MCF 10A (cell line): ENCODE measurements at regions not wholly inside any gene's neighbourhood (a gene's known extent, or its start where the extent isn't known, plus 50 kb on each side); places are given as distances from the start of the nearest gene placed in this dataset.
"Not testable (repeated sequence)": the region's sequence is repeated elsewhere in the genome, so short reads cannot be mapped to it uniquely, and the experiment has no call there.

ENCODE experiments used
- BruUV-seq: library from RNA; stranded (reverse); fragments of 400-500 nt; replicated peaks from 2 replicates; lab custom pipeline; 2021; lab: Mats Ljungman, UMichigan
- CTCF ChIA-PET: fragments of 300-600 bp; sonication (Branson Sonifier 250); formaldehyde crosslinking; extraction: SDS; loops from one replicate; lab custom pipeline; 2021; ENCODE audit warnings: antibody characterized with exemption, inconsistent platforms; lab: Yijun Ruan, JAX
- POLR2A ChIA-PET: fragments of 300-600, 350-650 bp; sonication (Branson Sonifier 250); formaldehyde crosslinking; extraction: SDS; loops from one replicate; lab custom pipeline; 2020; ENCODE audit warnings: antibody characterized with exemption, inconsistent platforms; lab: Yijun Ruan, JAX
- DNase-seq: peaks from one replicate; pipeline ENCODE4 v3.0.0-alpha.2; 2018; ENCODE audit not compliant: unreplicated experiment
- H3K27ac Mint-ChIP-seq: one replicate; pipeline ENCODE4 v1.8.0; 2022; ENCODE audit warnings: mild to moderate bottlenecking, low read depth, mixed read lengths; ENCODE audit not compliant: unreplicated experiment
- H3K27me3 Mint-ChIP-seq: one replicate; pipeline ENCODE4 v1.8.0; 2022; ENCODE audit warnings: mixed read lengths; ENCODE audit not compliant: insufficient read depth, unreplicated experiment
- H3K36me3 Mint-ChIP-seq: one replicate; pipeline ENCODE4 v1.8.0; 2022; ENCODE audit warnings: mild to moderate bottlenecking, moderate library complexity, mixed read lengths; ENCODE audit not compliant: insufficient read depth, unreplicated experiment
- H3K4me1 Mint-ChIP-seq: one replicate; pipeline ENCODE4 v1.8.0; 2022; ENCODE audit warnings: mixed read lengths; ENCODE audit not compliant: insufficient read depth, unreplicated experiment
- H3K4me3 Mint-ChIP-seq: one replicate; pipeline ENCODE4 v1.8.0; 2022; ENCODE audit warnings: mild to moderate bottlenecking, moderate library complexity, mixed read lengths; ENCODE audit not compliant: unreplicated experiment
- H3K9me3 Mint-ChIP-seq: one replicate; pipeline ENCODE4 v1.8.0; 2022; ENCODE audit warnings: mixed read lengths; ENCODE audit not compliant: unreplicated experiment
- intact Hi-C: fragments of 100-400 bp; cut with micrococcal nuclease; formaldehyde crosslinking; loops from 2 replicates; pipeline ENCODE4 v1.14.1; 2022
- TF ChIP-seq, protein P1 (sequence below): fragments of 200-600 bp; IDR thresholded peaks from one replicate; pipeline ENCODE4 v1.8.0; 2022; ENCODE audit warnings: antibody characterized with exemption, mild to moderate bottlenecking; ENCODE audit not compliant: unreplicated experiment

- Mint-ChIP-seq H3K9me3 (peaks cover 7% of the 10 kb centered on the region), H3K27me3 (peaks cover 17% of the 10 kb centered on the region), H3K36me3 (no peaks in the 10 kb centered on the region), H3K27ac (no peak overlapping the region), H3K4me1 (no peaks in the 10 kb centered on the region), H3K4me3 (no peak overlapping the region)
- ChIA-PET POLR2A (interaction anchor here (0.5 kb wide), 1 partner anchor 149 kb away, joined by 3 read pairs; no protein-coding TSS in a partner anchor), CTCF (interaction anchor here (0.7 kb wide), 1 partner anchor 37 kb away, joined by 5 read pairs; no protein-coding TSS in a partner anchor)
- intact Hi-C loops: no loop called here
- BruUV-seq: no TSS peak
- TF ChIP-seq, protein P1, sequence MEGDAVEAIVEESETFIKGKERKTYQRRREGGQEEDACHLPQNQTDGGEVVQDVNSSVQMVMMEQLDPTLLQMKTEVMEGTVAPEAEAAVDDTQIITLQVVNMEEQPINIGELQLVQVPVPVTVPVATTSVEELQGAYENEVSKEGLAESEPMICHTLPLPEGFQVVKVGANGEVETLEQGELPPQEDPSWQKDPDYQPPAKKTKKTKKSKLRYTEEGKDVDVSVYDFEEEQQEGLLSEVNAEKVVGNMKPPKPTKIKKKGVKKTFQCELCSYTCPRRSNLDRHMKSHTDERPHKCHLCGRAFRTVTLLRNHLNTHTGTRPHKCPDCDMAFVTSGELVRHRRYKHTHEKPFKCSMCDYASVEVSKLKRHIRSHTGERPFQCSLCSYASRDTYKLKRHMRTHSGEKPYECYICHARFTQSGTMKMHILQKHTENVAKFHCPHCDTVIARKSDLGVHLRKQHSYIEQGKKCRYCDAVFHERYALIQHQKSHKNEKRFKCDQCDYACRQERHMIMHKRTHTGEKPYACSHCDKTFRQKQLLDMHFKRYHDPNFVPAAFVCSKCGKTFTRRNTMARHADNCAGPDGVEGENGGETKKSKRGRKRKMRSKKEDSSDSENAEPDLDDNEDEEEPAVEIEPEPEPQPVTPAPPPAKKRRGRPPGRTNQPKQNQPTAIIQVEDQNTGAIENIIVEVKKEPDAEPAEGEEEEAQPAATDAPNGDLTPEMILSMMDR: no peak
- no peak for DNase-seq
Measured at GRCh38 chr10:121138112-121138860, 287.1 kb downstream of the WDR11 start.

DNA sequence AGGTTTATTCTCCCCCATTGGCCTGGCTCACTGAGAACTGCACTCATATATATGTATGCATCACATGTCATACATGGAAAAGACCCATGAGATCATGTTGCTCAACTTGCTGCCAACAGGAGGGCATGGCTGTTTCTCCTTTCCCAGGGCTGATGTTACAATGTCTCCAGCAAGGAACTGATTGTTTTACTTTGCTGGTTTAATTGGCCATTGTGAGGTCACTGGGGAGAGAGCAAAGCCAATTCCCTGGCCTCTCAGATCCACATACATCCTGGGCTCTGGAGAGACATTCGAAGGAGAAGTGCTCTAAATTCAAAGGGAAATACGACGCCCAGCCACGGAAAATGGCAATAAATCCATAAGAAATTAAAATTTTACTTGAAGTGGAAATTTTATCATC lies 287.8 kb downstream of the WDR11 start:
- Mint-ChIP-seq H3K9me3 (peaks cover 8% of the 10 kb centered on the region), H3K4me3 (no peak overlapping the region), H3K27ac (no peak overlapping the region), H3K27me3 (peaks cover 11% of the 10 kb centered on the region), H3K36me3 (no peaks in the 10 kb centered on the region), H3K4me1 (no peaks in the 10 kb centered on the region)
- TF ChIP-seq, protein P1: no peak
- DNase-seq: no peak
- BruUV-seq: no TSS peak
- ChIA-PET POLR2A (no interaction called here), CTCF (interaction anchor here (0.6 kb wide), 2 partner anchors 20 to 133 kb away, joined by 3 to 4 read pairs; no protein-coding TSS in a partner anchor)
- intact Hi-C loops: no loop called here

DNA sequence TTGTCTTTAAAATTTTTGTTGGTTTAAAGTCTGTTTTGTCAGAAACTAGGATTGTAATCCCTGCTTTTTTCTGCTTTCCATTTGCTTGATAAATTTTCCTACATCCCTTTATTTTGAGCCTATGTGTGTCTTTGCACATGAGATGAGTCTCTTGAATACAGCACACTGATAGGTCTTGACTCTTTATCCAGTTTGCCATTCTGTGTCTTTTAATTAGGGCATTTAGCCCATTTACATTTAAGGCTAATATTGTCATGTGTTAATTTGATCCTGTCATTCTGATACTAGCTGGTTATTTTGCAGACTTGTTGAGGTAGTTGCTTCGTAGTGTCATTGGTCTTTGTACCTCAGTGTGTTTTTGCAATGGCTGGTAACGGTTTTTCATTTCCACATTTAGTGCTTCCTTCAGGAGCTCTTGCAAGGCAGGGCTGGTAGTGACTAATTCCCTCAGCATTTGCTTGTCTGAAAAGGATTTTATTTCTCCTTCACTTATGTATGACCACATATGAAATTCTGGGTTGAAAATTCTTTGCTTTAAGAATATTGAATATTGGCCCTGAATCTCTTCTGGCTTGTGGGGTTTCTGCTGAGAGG lies 294.7 kb downstream of the WDR11 start:
- peaks cover 34% of the 10 kb centered on the region for H3K9me3 Mint-ChIP-seq
- H3K27me3 Mint-ChIP-seq, DNase-seq, BruUV-seq, H3K36me3 Mint-ChIP-seq, H3K4me3 Mint-ChIP-seq, H3K4me1 Mint-ChIP-seq, POLR2A ChIA-PET, intact Hi-C loops, H3K27ac Mint-ChIP-seq: not testable (repeated sequence)
- CTCF ChIA-PET: interaction anchor here (0.8 kb wide), 1 partner anchor 11 kb away, joined by 4 read pairs; no protein-coding TSS in a partner anchor

DNA sequence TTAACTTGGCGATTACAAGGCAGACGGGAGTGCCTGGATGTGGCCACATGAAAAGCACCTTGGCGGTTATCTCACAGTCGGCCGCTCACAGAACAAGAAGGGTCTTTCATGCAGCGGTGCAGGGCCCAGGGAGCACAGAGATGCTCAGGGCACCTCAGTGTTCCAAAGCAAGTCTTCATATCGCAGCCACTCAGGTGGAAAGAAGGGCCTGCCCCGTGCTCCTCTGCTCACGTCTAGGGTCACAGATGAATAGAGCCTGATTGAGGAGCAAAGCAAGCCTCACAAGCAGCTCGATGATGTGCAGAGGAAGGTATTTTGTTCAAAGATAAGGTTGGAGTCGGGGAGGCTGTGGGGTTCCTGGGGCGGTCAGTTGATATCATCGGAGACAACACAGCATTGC lies 297.8 kb downstream of the WDR11 start:
- no TSS peak for BruUV-seq
- no peaks in the 10 kb centered on the region for H3K36me3 Mint-ChIP-seq
- H3K27me3 Mint-ChIP-seq: no peaks in the 10 kb centered on the region
- ChIA-PET POLR2A (no interaction called here), CTCF (no interaction called here)
- H3K9me3 Mint-ChIP-seq: peaks cover 26% of the 10 kb centered on the region
- no peak for DNase-seq
- H3K27ac Mint-ChIP-seq: no peak overlapping the region
- H3K4me3 Mint-ChIP-seq: no peak overlapping the region
- H3K4me1 Mint-ChIP-seq: no peaks in the 10 kb centered on the region
- intact Hi-C loops: no loop called here
- TF ChIP-seq, protein P1: no peak
